ENCODE measurements at regions not wholly inside any gene's neighbourhood (a gene's known extent, or its start where the extent isn't known, plus 50 kb on each side); places are given as distances from the start of the nearest gene placed in this dataset.
A peak's percentile ranks its signal among the peaks of the same experiment; 100 is the strongest.

DNA sequence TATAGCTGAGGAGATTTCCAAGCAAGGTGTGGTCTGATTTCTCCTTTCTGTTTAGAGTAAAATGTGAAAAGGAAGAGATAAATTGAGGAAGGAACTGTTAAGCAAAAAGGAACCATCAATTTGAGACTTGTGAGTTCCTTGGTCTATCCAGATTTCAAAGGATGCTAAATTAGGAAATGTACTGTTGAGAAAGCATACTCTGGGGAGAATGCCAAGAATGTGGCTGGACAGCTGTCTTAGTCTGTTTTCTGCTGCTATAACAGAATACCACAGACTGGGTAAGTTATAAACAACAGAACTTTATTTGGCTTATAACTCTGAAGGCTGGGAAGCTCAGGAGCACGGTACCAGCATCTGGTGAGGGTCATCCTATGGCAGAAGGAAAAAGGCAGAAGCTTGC lies 1097.2 kb downstream of the TDRD15 start:
- TF ChIP-seq, protein P1, sequence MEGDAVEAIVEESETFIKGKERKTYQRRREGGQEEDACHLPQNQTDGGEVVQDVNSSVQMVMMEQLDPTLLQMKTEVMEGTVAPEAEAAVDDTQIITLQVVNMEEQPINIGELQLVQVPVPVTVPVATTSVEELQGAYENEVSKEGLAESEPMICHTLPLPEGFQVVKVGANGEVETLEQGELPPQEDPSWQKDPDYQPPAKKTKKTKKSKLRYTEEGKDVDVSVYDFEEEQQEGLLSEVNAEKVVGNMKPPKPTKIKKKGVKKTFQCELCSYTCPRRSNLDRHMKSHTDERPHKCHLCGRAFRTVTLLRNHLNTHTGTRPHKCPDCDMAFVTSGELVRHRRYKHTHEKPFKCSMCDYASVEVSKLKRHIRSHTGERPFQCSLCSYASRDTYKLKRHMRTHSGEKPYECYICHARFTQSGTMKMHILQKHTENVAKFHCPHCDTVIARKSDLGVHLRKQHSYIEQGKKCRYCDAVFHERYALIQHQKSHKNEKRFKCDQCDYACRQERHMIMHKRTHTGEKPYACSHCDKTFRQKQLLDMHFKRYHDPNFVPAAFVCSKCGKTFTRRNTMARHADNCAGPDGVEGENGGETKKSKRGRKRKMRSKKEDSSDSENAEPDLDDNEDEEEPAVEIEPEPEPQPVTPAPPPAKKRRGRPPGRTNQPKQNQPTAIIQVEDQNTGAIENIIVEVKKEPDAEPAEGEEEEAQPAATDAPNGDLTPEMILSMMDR (conservative IDR thresholded peaks at IDR 0.05 in 1 of 2, IDR thresholded peaks at IDR 0.05 in 1 of 2; ENCODE audit: low read depth in 1 of 2, low read length in 2 of 2) = no peak
- TF ChIP-seq EZH2 (IDR thresholded peaks at IDR 0.05; ENCODE audit: low read length, missing control alignments) = no peak

DNA sequence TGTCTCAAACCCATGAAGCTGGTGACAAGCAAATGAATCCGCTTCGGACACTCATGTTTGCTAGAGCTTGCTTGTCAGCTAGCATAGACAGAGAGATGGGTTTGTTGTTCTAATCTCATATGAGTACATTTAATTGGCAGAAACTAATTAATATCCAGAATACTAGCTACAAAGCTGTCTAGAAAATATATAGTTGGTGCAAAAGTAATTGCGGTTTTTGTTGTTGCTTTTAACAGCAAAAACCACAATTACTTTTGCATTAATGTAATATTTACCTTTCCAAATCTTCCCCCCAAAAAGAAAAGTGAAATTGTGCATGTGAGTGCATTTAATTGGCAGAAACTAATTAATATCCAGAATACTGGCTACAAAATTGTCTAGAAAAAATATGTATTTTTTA lies 1115.2 kb downstream of the TDRD15 start:
- Histone ChIP-seq H3K9ac (ENCODE audit: insufficient read depth, low read length) (no peak overlapping the region), H3K27me3 (ENCODE audit: control insufficient read depth, insufficient read depth, low read length) (no peaks in the 10 kb centered on the region), H4K20me1 (ENCODE audit: control insufficient read depth, extremely low read depth, insufficient read depth, low read length) (no peaks in the 10 kb centered on the region), H3K27ac (ENCODE audit: insufficient read depth, low read length) (no peak overlapping the region), H3K79me2 (ENCODE audit: control insufficient read depth, insufficient read depth, low read length) (no peaks in the 10 kb centered on the region), H3K36me3 (ENCODE audit: control insufficient read depth, insufficient read depth, low read length) (no peaks in the 10 kb centered on the region), H3K9me3 (ENCODE audit: control insufficient read depth, insufficient read depth, low read depth, low read length) (no peaks in the 10 kb centered on the region), H2AFZ (ENCODE audit: low read length) (no peak overlapping the region), H3K4me1 (ENCODE audit: control insufficient read depth, extremely low read depth, insufficient read depth, low read length) (no peaks in the 10 kb centered on the region), H3K4me3 (replicated peaks in 1 of 4; ENCODE audit: control extremely low read depth in 1 of 4, insufficient read depth in 1 of 4, low read depth in 3 of 4, low read length in 4 of 4) (no peak overlapping the region), H3K4me2 (ENCODE audit: extremely low read depth, insufficient read depth, low read length) (no peak overlapping the region)
- TF ChIP-seq EZH2 (IDR thresholded peaks at IDR 0.05; ENCODE audit: low read length, missing control alignments) = no peak
- TF ChIP-seq, protein P1 (conservative IDR thresholded peaks at IDR 0.05 in 1 of 2, IDR thresholded peaks at IDR 0.05 in 1 of 2; ENCODE audit: low read depth in 1 of 2, low read length in 2 of 2) = no peak
- DNase-seq (ENCODE audit: low read depth in 2 of 2) = no peak

More for the DNA sequence above, 1097.2 kb downstream of the TDRD15 start:
- DNase-seq (ENCODE audit: low read depth in 2 of 2) = peak in 1 of 2 donors; percentile 28
- H3K9me3 ChIP-seq (ENCODE audit: control insufficient read depth, insufficient read depth, low read depth, low read length) = no peaks in the 10 kb centered on the region
- H3K79me2 ChIP-seq (ENCODE audit: control insufficient read depth, insufficient read depth, low read length) = no peaks in the 10 kb centered on the region
- H3K4me1 ChIP-seq (ENCODE audit: control insufficient read depth, extremely low read depth, insufficient read depth, low read length) = no peaks in the 10 kb centered on the region
- H2AFZ ChIP-seq (ENCODE audit: low read length) = no peak overlapping the region
- H3K4me3 ChIP-seq (replicated peaks in 1 of 4; ENCODE audit: control extremely low read depth in 1 of 4, insufficient read depth in 1 of 4, low read depth in 3 of 4, low read length in 4 of 4) = no peak overlapping the region
- H3K36me3 ChIP-seq (ENCODE audit: control insufficient read depth, insufficient read depth, low read length) = no peaks in the 10 kb centered on the region
- no peak overlapping the region for H3K4me2 ChIP-seq (ENCODE audit: extremely low read depth, insufficient read depth, low read length)
- no peak overlapping the region for H3K27ac ChIP-seq (ENCODE audit: insufficient read depth, low read length)
- H3K27me3 ChIP-seq (ENCODE audit: control insufficient read depth, insufficient read depth, low read length) = no peaks in the 10 kb centered on the region
- no peaks in the 10 kb centered on the region for H4K20me1 ChIP-seq (ENCODE audit: control insufficient read depth, extremely low read depth, insufficient read depth, low read length)
- no peak overlapping the region for H3K9ac ChIP-seq (ENCODE audit: insufficient read depth, low read length)

DNA sequence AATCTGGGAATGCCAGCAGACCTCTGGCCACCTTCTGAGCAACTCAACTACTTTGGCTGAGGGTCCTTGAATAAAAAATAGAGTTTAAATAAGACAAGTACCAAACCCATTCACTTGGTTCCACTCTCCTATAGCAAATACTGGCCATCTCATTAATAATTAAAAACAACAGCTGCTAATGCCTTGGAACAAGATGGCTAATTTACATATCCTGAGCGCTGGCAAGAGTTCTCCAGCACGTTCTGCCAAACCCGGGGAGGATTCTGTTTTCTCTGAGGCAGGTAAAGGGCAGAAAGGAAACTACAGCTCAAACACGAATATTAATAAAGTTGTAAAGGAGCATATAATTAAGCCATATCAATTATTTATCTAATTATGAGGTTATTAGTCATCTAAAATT lies 1123.7 kb downstream of the TDRD15 start:
- TF ChIP-seq, protein P1 (conservative IDR thresholded peaks at IDR 0.05 in 1 of 2, IDR thresholded peaks at IDR 0.05 in 1 of 2; ENCODE audit: low read depth in 1 of 2, low read length in 2 of 2) = no peak
- TF ChIP-seq EZH2 (IDR thresholded peaks at IDR 0.05; ENCODE audit: low read length, missing control alignments) = no peak
- Histone ChIP-seq H2AFZ (ENCODE audit: low read length) (no peak overlapping the region), H3K27me3 (ENCODE audit: control insufficient read depth, insufficient read depth, low read length) (no peaks in the 10 kb centered on the region), H3K79me2 (ENCODE audit: control insufficient read depth, insufficient read depth, low read length) (no peaks in the 10 kb centered on the region), H3K4me3 (replicated peaks in 1 of 4; ENCODE audit: control extremely low read depth in 1 of 4, insufficient read depth in 1 of 4, low read depth in 3 of 4, low read length in 4 of 4) (no peak overlapping the region), H3K36me3 (ENCODE audit: control insufficient read depth, insufficient read depth, low read length) (no peaks in the 10 kb centered on the region), H3K4me2 (ENCODE audit: extremely low read depth, insufficient read depth, low read length) (no peak overlapping the region), H3K27ac (ENCODE audit: insufficient read depth, low read length) (no peak overlapping the region), H3K9me3 (ENCODE audit: control insufficient read depth, insufficient read depth, low read depth, low read length) (no peaks in the 10 kb centered on the region), H3K4me1 (ENCODE audit: control insufficient read depth, extremely low read depth, insufficient read depth, low read length) (no peaks in the 10 kb centered on the region), H3K9ac (ENCODE audit: insufficient read depth, low read length) (no peak overlapping the region), H4K20me1 (ENCODE audit: control insufficient read depth, extremely low read depth, insufficient read depth, low read length) (no peaks in the 10 kb centered on the region)
- DNase-seq (ENCODE audit: low read depth in 2 of 2) = no peak
